ENCODE measurements at regions not wholly inside any gene's neighbourhood (a gene's known extent, or its start where the extent isn't known, plus 50 kb on each side); places are given as distances from the start of the nearest gene placed in this dataset.

GRCh38 chr5:128903550-128903949, 61.7 kb upstream of the SLC27A6 start:
- H3K4me3 Mint-ChIP-seq = no peak overlapping the region

GRCh38 chr5:128904805-128905567, 60.3 kb upstream of the SLC27A6 start:
- Histone ChIP-seq H3K4me1 (ENCODE audit: insufficient read depth, low read length) (no peaks in the 10 kb centered on the region), H3K27ac (ENCODE audit: low read depth, low read length) (no peak overlapping the region), H3K9me3 (ENCODE audit: low read length) (no peaks in the 10 kb centered on the region), H3K27me3 (ENCODE audit: insufficient read depth, low read length, poor library complexity, severe bottlenecking) (no peaks in the 10 kb centered on the region), H3K4me3 (ENCODE audit: low read length) (no peak overlapping the region), H3K36me3 (ENCODE audit: insufficient read depth, low read length) (no peaks in the 10 kb centered on the region)
- Mint-ChIP-seq H3K27ac (no peak overlapping the region), H3K4me1 (no peaks in the 10 kb centered on the region), H3K4me3 (no peak overlapping the region), H3K9me3 (no peaks in the 10 kb centered on the region), H3K27me3 (peaks cover 2 to 3% of the 10 kb centered on the region in 2 donors), H3K36me3 (no peaks in the 10 kb centered on the region)
- ChIA-PET CTCF (interaction anchor here (1.6 kb wide), 1 partner anchor 13 kb away, joined by 3 read pairs; no protein-coding TSS in a partner anchor), POLR2A (no interaction called here)
- DNase-seq = no peak

More at GRCh38 chr5:128903550-128903949, 61.7 kb upstream of the SLC27A6 start:
- H3K9me3 ChIP-seq (ENCODE audit: low read length) = no peaks in the 10 kb centered on the region
- no peaks in the 10 kb centered on the region for H3K4me1 Mint-ChIP-seq
- DNase-seq = no peak
- no peaks in the 10 kb centered on the region for H3K4me1 ChIP-seq (ENCODE audit: insufficient read depth, low read length)
- H3K4me3 ChIP-seq (ENCODE audit: low read length) = no peak overlapping the region
- ChIA-PET CTCF (no interaction called here), POLR2A (no interaction called here)
- no peaks in the 10 kb centered on the region for H3K36me3 Mint-ChIP-seq
- no peaks in the 10 kb centered on the region for H3K27me3 ChIP-seq (ENCODE audit: insufficient read depth, low read length, poor library complexity, severe bottlenecking)
- H3K9me3 Mint-ChIP-seq = no peaks in the 10 kb centered on the region
- H3K27ac Mint-ChIP-seq = no peak overlapping the region
- no peak overlapping the region for H3K27ac ChIP-seq (ENCODE audit: low read depth, low read length)
- H3K27me3 Mint-ChIP-seq = peaks cover 2 to 3% of the 10 kb centered on the region in 2 donors
- H3K36me3 ChIP-seq (ENCODE audit: insufficient read depth, low read length) = no peaks in the 10 kb centered on the region

DNA sequence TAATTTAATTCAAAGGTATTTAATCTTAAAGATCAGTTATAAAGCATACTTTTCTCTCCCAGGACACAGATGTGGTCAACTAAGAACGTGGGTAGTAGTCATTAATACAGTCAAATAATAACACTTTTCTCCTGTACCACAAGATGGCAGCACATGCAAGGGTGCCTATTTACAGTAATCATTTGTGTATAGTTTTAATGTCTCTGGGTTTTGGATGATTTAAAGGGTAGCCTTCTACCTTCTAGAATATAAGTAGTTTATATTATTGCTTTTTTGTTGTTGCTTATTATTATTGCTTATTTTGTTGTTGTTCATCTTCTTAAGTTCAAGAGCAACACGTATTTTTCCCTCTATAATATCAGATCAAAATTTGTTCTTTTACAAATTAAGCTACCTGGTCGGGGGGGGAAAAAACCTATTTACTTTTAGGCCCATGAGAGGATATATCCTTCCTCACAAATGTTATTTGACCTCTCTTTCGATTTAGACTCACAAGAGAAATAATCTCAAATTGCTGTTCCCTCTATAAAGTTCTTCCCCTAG, 59.6 kb upstream of the SLC27A6 start:
- H3K9me3 Mint-ChIP-seq = no peaks in the 10 kb centered on the region
- Histone ChIP-seq H3K36me3 (ENCODE audit: insufficient read depth, low read length) (no peaks in the 10 kb centered on the region), H3K27ac (ENCODE audit: low read depth, low read length) (no peak overlapping the region), H3K27me3 (ENCODE audit: insufficient read depth, low read length, poor library complexity, severe bottlenecking) (no peaks in the 10 kb centered on the region), H3K4me1 (ENCODE audit: insufficient read depth, low read length) (no peaks in the 10 kb centered on the region), H3K9me3 (ENCODE audit: low read length) (no peaks in the 10 kb centered on the region), H3K4me3 (ENCODE audit: low read length) (no peak overlapping the region)
- DNase-seq = peak in 3 of 5 donors; percentile 4 to 25 (median 17)
- ChIA-PET CTCF (interaction anchor here (0.7 to 1.6 kb wide), 3 partner anchors 13 to 229 kb away, joined by 3 to 4 read pairs (median 3); no protein-coding TSS in a partner anchor), POLR2A (no interaction called here)
- H3K4me3 Mint-ChIP-seq = no peak overlapping the region
- no peak overlapping the region for H3K27ac Mint-ChIP-seq
- peaks cover 2 to 3% of the 10 kb centered on the region in 2 donors for H3K27me3 Mint-ChIP-seq
- H3K36me3 Mint-ChIP-seq = no peaks in the 10 kb centered on the region
- H3K4me1 Mint-ChIP-seq = no peaks in the 10 kb centered on the region

- H3K27me3 Mint-ChIP-seq = peaks cover 0 to 4% of the 10 kb centered on the region in 2 donors
- H3K9me3 ChIP-seq (ENCODE audit: low read length) = no peaks in the 10 kb centered on the region
- H3K36me3 Mint-ChIP-seq = no peaks in the 10 kb centered on the region
- no peak for DNase-seq
- H3K27ac ChIP-seq (ENCODE audit: low read depth, low read length) = no peak overlapping the region
- no peak overlapping the region for H3K4me3 ChIP-seq (ENCODE audit: low read length)
- no peaks in the 10 kb centered on the region for H3K27me3 ChIP-seq (ENCODE audit: insufficient read depth, low read length, poor library complexity, severe bottlenecking)
- POLR2A ChIA-PET = no interaction called here
- no peak overlapping the region for H3K4me3 Mint-ChIP-seq
- no peaks in the 10 kb centered on the region for H3K36me3 ChIP-seq (ENCODE audit: insufficient read depth, low read length)
- no peaks in the 10 kb centered on the region for H3K4me1 ChIP-seq (ENCODE audit: insufficient read depth, low read length)
- no peaks in the 10 kb centered on the region for H3K4me1 Mint-ChIP-seq
- CTCF ChIA-PET = no interaction called here
- no peak overlapping the region for H3K27ac Mint-ChIP-seq
- no peaks in the 10 kb centered on the region for H3K9me3 Mint-ChIP-seq
Observed at GRCh38 chr5:128913551-128913950, 51.7 kb upstream of the SLC27A6 start.
